Embryonic facial prominence (tissue), 1 donor: ENCODE measurements at regions not wholly inside any gene's neighbourhood (a gene's known extent, or its start where the extent isn't known, plus 50 kb on each side); places are given as distances from the start of the nearest gene placed in this dataset.

Source experiments
- DNase-seq: peaks from one replicate; pipeline ENCODE4 v3.0.0-alpha.2; 2016; ENCODE audit errors: extremely low spot score

DNA sequence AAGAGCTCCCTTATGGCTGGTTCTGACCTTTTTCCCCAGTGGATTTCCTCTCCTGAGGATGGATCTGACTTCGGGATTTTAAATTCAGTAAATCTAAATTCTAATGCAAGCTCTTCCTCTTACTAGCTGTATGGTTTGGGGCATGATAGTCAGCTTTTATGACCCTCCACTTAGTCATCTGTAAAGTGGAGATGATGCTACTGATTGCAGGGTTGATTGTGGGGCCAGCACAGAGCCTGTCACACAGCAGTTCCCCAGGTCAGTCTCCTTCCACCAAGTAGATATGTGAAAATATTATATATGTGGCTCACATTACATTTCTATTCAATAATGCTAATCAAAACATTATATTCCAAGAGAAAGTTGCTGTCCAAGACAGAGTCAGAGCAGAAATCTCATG is 141.3 kb upstream of the UBE2E1 start:
- DNase-seq = no peak

DNA sequence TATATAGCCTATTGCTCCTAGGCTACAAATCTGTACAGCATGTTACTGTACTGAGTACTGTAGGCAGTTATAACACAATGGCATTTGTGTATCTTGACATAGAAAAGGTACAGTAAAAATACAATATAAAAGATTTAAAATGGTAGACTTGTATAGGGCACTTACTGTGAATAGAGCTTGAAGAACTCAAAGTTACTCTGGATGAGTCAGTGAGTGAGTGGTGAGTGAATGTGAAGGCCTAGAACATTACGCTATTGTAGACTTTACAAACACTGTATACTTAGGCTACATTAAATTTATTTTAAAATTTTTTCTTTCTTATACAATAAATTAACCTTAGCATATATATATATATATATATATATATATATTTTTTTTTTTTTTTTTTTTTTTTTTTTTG is 140.0 kb upstream of the UBE2E1 start:
- no peak for DNase-seq

DNA sequence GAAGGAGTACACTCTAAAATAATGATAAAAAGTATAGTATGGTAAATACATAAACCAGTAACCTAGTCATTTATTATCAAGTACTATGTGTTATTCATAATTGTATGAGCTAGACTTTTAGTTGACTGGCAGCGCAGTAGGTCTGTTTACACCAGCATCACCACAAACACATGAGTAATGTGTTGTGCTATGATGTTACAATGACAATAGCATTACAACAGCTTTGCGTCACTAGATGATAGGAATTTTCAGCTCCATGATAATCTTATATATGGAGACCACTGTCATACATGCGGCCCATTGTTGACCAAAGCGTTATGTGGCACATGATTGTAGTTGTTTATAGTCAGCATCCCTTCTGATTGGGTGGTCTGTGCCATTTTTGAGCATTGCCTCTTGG is 138.9 kb upstream of the UBE2E1 start:
- DNase-seq = no peak

DNA sequence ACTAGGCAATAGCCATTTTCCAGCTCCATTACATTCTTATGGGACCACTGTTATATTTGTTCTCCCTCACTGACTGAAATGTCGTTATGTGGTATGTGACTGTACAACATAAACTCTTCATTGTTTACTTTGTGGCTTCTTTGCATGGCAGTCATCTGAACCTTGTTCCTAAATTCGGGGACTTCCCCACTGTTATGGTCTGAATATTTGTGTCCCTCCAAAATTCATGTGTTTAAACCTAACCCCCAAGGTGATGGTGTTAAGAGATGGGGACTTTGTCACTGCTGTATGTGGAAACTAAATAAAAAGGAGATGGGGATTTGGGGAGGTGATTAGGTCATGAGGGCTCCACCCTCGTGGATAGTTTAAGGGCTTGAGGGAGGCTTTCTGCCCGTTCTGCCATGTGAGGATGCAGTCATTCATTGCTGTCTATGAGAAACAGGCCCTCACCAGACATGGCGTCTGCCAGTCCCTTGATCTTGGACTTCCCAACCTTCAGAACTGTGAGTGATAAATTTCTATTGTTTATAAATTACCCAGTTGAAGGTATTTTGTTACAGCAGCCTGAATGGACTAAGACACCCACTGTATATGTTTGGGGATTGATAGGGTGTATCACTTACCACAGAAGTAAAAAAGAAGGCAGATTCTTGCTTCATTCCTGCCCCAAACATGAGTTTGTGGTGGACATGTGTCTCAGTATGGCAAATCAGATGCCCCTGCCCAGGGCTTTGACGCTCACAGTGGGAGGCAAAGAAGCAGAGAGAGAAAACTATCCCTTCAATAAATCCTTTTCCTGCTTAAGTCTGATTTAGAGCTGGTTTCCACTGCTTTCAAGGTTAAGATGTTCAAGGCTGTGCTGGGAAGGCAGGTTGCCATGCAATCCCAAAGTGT is 138.0 kb upstream of the UBE2E1 start:
- DNase-seq = no peak

DNA sequence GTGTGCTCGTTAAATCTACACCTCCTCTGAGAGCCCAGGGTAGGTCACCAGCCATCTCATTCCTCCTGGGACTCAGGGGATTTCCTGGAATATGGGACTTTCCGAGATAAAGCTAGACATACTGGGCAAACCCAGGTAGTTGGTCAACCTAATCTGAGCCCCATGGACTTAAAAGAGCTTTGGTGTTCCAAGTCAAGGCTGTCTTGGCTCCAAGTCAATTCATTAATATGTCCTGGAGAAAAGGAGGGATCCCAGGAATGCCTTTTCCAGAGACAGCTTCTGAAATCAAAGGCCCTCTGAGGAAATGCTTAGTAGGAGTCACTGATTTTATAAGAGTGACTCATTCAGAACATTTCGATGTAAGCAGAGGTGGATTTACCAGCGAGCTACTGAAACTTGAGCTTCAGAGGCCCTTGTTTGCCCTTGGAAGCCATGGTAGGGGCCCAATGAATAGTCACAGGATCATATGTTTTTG is 137.3 kb upstream of the UBE2E1 start:
- no peak for DNase-seq

DNA sequence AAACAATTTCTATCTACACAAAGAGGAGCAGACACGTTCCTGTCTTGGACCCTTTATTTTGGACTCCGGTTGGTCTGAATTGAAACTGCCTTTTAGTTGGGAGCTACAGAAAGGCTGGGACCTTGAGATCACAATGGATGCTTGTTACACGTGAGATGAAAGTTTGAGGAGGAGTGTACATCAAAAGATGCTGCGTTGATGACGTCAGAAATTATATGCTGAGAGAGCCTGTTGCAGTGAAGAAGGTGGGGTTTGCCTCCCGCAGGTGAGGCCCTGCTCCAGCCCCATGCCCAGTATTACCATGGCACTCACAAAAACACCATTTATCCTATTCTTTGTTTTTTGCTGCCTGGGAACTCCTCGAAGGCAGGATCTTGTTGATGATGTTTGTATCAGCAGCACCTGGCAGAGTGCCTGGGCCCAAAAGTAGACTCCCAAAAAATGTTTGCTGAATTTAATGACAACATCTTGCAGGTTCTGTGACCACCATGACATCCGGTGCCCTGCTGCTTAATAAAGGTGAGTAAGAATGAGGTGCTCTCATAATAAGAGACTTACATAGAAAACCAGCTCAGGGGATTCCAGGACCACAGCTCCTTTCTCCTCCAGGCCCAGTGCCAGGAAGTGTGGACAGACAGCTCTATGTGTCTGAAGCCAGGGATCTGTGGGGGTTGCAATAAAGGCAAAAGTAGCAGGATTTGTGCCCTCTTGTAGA is 136.1 kb upstream of the UBE2E1 start:
- no peak for DNase-seq

DNA sequence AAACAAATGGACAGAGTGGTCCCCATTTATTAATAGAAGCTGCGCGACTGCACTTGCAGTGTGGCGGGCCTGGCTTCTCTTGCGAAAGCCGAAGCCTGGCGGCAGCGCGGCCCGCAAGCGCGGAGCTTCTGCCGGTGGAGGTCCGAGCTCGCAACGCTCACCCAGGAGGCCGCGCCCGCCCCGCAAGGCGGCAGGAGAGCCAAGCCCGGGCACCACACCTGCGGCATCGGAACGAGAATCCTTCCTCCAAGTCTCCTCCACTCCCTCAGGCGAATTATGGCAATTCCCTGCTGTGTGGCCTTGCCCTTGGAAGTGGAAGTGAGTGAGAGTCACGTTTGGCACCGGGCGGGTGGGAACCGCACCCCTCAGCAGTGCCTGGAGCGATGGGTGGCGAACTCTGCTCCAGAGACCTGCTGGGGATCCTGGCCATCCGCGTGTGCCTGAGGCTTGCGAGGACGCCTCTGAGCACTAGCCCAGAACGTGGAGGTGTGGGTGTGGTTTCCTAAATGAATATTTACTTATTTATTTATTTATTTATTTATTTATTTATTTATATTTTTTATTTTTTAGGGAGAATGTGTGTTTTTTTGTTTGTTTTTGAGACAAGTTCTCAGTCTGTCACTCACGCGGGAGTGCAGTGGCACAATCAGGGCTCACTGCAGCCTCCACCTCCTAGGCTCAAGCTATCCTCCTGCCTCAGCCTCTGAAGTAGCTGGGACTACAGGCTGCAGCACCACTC is 133.7 kb upstream of the UBE2E1 start:
- no peak for DNase-seq

DNA sequence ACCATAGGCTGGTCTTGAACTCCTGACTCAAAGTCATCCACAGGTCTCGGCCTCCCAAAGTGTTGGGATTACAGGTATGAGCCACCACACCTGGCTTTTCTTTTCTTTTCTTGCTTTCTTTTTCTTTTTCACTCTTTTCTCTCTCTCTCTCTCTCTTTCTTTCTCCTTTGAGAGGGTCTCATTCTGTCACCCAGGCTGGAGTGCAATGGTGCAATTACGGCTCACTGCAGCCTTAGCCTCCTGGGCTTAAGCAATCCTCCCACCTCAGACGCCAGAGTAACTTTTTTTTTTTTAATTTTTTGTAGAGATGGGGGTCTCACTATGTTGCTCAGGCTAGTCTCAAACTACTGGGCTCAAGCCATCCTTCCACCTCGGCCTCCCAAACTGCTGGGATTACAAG is 133.1 kb upstream of the UBE2E1 start:
- no peak for DNase-seq

DNA sequence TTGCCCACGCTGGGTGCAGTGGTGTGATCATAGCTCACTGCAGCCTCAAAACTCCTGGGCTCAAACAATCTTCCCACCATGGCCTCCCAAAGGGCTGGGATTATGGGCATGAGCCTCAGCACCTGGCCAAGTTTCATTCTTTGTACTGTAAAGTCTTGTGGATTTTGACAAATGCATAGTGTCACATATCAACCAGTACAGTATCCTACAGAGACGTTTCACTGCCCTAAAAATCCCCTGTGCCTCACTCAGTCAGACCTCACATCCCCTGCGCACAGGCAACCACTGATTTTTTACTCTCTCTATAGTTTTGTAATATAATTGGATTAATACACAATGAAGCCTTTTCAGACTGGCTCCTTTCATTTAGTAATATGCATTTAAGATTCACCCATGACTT is 130.7 kb upstream of the UBE2E1 start:
- DNase-seq = no peak

DNA sequence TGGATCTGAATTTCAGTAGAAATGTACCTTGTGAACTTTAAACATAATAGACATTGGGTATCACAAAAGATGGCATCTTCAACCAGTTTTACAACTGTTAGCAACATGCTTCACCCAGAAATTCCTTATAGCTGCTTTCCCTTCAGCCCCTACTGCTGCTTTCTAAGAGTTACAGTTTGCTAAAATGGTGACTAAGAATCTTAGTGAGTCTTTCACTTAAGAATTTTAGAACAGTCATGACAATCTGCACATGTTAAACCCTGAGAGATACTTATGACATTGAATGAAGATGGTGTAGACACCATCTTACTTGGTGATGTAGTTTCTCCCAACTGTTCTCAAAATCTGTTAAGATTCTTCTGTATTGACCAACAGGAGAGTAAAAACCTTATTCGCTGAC is 129.7 kb upstream of the UBE2E1 start:
- DNase-seq = no peak

DNA sequence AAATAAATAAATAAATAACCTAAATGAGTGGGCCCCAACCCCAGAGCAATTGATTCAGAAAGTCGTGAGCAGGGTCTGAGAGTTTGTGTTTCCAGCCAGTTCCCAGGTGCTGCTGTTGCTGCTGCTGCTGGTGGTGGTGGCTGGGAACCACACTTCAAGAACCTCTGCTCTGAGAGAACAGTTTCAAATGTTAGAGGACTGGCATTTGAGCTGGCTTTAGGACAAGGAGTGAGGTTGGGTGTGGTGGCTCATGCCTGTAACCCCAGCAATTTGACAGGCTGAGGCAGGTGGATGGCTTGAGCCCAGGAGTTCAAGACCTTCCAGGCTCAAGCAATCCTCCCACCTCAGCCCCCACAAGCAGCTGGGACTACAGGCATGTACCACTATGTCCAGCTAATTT is 123.1 kb upstream of the UBE2E1 start:
- no peak for DNase-seq

DNA sequence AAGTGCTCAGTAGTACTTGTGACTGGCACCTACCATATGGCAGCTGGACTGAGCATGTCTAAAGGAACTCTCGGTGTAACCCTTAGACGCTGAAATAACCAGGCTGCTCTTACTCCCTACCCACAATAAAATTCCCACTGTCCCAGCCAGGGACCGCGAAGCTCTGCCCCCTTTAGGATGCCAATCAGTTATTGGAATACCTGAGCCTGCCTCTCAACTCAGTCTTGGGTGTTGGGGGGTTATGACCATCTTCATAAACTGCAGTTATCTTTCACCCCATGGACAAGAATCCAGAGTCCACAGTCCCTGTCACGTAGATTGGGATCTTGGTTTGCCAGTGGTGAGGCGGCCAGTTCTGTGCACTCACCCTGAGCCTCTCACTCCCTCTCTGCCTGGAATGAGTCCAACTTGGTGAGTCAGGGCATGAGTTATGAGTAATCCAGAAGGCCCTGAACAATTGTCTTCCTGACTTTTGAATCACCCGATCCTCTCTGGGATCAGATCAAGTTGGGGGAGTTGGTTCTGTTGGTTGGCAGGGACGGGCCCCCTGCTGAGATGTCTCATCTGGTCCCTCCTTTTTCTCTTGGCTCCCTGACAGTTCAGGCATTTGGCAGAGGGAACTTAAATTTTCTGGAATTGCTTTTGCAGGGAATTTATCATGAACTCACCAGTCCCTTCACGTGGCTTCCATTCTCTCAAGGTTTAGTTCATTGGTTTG is 120.1 kb upstream of the UBE2E1 start:
- DNase-seq = no peak

DNA sequence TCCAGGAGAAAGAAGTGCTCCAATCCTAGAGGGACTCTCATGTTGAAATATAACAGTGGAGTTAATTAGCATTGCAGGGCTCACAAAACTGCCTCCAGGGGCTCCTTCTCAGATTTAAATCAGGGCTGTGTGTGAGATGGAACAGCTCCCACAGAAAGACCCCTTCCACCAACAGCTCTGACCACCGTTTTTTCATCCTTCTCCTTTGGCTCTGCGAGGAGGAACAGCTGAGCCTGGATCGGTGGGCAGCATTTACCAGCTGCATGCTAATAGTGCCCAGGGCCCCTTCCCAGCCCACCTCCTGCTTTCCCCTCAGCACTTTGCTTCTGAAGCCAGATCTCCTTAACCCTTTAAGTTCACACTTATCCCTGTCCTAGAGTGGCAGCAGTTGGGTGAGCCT is 119.2 kb upstream of the UBE2E1 start:
- no peak for DNase-seq

DNA sequence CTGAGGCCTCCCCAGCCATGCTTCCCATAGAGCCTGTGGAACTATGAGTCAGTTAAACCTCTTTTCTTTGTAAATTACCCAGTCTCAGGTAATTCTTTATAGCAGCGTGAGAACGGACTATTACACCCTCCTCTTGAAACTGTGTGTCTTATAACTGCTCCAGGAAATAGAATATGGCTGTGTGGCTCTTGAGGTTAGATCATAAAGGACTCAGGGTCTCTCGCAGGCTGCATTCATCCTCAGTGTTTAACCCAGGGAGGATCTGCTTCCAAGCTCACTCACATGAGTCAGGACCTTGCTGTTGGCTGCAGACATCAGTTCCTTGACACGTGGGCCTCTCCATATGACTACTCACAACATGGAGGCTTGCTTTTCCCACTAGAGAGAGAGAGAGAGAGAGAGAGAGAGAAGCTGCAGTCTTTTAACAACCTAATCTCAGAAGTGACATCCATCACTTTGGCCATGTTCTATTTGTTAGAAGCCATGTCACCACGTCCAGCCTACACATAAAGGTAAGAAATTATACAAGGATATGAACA is 114.3 kb upstream of the UBE2E1 start:
- DNase-seq = no peak

DNA sequence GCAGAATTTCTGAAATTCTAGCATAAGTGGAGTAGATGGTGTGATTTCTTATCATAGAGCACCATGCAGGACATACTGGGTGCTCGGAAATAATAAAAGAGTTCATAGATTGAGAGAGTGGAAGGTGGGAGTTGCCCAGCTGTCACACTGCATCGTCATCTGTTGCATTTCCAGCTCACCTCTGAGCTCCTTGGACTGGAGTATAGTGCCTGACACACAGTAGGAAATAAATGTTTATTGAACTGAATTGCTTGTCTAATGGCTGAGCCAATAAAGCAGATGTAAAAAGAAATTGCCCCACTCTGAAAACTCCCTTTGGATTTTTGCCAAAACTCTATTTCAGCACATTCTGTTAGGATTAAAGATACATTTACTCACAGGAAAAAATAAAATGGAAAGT is 108.9 kb upstream of the UBE2E1 start:
- DNase-seq = no peak

DNA sequence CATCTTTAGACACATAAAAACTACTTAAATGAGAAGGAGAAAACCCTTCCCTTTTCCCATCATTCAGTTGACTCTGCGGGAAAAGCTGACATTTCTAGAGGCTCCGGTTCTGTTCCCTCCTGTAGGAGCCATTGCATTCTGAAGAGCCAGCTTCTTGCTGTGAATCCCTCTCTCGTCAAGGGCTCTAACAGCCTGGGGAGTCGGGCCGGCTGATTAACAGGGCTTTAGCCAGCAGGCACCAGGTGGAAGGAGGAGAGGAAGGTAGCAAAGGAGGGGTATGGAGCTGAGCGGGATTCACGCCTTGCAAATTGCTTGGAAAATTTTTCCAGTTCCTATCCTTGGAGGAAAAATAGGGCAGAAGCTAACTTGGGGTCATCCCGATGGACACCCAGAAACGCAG is 108.3 kb upstream of the UBE2E1 start:
- DNase-seq = no peak

DNA sequence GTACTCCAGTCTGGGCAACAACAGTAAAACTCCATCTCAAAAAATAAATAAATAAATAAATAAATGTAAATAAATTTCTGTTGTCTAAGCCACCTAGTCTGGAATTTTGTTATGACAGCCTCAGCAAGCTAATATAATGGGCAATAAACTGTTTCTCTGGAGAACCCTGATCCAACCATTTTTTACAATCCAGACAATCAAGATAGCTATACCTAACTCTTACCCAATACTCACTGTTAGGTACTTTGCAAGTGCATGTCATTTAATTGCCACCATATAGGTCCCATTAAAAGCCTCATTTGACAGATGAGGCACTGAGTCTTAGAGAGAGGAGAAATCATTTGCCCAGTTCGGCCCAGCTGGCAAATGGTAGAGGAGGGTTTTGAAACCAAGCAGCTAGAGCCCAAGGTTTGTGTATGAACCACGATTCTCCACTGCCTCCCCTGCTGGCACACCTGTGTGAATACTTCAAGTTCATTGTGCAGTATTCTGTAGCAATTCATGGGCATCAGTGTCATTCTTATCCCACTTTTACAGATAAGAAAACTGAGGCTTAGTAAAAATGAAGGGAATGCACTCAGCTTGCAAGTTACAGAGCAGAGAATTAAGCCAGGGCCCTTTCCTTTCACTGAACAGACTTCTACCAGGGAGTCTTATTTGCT is 107.0 kb upstream of the UBE2E1 start:
- DNase-seq = no peak

DNA sequence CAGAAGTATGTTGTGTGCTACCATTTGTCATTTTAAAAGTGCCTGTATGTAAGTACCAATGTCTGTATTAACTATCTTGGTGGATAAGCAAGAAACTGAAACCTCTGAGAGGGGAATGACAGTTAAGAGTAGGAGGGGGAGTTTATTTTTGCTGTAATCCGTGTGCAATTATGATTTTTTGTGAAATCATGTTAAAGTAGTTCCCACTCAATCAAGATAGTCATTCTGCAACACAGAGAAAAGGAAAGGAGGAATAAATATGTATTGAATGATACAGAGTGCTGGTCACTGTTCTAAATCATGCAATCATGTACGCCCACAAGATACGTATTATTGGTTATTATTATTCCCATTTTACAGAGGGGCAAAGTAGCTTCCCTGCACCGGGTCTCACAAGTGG is 105.1 kb upstream of the UBE2E1 start:
- no peak for DNase-seq

DNA sequence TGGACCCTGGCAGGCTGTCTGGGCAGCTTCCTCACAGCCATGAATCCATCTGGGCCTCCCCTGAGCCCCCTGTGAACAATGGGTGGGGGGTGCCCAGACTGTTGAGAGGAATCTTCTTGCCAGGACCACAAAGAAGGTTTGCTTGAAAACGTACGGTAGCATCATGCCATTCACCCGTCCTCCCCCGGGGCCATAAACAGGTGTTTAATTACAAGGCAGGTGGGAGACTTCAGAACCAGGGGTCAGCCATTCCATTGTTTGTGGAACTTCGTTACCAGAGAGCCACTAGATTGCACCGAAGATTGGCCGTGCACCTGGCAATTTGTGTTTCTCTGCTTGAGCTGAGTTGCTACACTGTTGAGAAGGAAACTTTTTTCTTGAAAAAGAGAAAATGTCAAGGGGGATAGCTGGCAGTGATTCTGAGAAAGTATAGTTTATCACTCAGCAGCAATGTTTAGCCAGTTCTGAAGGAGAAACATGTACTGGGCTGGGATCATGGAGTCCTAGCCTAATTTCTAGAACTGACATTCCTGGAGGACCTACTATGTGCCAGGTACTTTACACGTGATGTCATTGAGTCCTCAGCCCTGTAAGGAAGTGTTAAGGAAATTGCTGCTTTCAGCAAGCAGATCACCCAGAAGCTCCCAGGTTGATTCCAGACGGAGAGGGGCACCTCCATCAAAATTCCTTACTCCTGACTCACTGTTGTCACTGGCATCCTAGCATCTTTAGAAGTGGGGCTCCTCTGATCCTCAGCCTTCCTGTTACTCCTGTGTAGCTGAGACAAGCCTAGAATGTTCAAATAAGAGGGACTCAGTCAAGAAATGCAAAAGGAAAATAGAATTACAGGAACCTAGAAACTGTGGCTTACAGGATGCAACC is 103.8 kb upstream of the UBE2E1 start:
- no peak for DNase-seq

DNA sequence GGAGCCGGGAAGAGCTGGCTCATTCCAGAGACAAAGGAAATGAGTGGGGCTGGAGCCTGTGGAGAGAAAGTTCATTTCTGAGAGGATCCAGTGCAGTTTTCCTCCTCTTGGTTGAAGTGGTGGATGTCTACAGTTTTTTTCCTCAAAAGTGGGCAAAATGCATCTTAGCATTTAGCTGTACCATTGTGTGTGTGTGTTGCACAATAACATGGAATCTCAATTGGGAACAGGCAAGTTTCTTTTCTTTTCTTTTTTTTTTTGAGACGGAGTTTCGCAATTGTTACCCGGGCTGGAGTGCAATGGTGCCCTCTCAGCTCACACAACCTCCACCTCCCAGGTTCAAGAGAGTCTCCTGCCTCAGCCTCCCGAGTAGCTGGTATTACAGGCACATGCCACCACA is 101.5 kb upstream of the UBE2E1 start:
- no peak for DNase-seq
